HepG2 (cell line): ENCODE measurements at regions not wholly inside any gene's neighbourhood (a gene's known extent, or its start where the extent isn't known, plus 50 kb on each side); places are given as distances from the start of the nearest gene placed in this dataset.

Experiments
- CBFB ChIP-seq: sonication (generic); formaldehyde crosslinking; IDR thresholded peaks from 2 replicates; pipeline ENCODE4 v1.4.0; 2020; ENCODE audit warnings: missing genetic modification reagents
- RBFOX2 ChIP-seq: fragments of 200-400 bp; formaldehyde crosslinking; IDR thresholded peaks from 2 replicates; pipeline ENCODE4 v1.6.1; 2017; ENCODE audit warnings: low read depth, mild to moderate bottlenecking, low read length
- SKI ChIP-seq: fragments of 450-650 bp; IDR thresholded peaks from one replicate; pipeline ENCODE4 v1.6.1; 2018; ENCODE audit warnings: mild to moderate bottlenecking; ENCODE audit not compliant: partially characterized antibody
- SOX13 ChIP-seq, 3 experiments: fragments of 450-650 bp in 1 of 3; sonication (generic) in 1 of 3; formaldehyde crosslinking in 1 of 3; IDR thresholded peaks in 2 of 3; conservative IDR thresholded peaks in 1 of 3; 2 replicates each; pipeline versions ENCODE4 v1.5.0 to v1.6.1; 2016 to 2020; ENCODE audit warnings: antibody characterized with exemption in 1 of 3, mild to moderate bottlenecking in 1 of 3, missing compliant biosample characterization in 1 of 3, missing genetic modification reagents in 1 of 3, moderate library complexity in 1 of 3
- TFDP2 ChIP-seq: sonication (generic); formaldehyde crosslinking; IDR thresholded peaks from 2 replicates; pipeline ENCODE4 v1.4.0; 2020; ENCODE audit warnings: missing genetic modification reagents
- TIGD3 ChIP-seq: sonication (generic); formaldehyde crosslinking; IDR thresholded peaks from 2 replicates; pipeline ENCODE4 v1.5.1; 2020; ENCODE audit warnings: mild to moderate bottlenecking, missing genetic modification reagents, borderline replicate concordance
- ZNF121 ChIP-seq: sonication (generic); formaldehyde crosslinking; IDR thresholded peaks from 2 replicates; pipeline ENCODE4 v1.5.0; 2020; ENCODE audit warnings: mild to moderate bottlenecking, missing genetic modification reagents
- ZNF362 ChIP-seq: sonication (generic); formaldehyde crosslinking; IDR thresholded peaks from 2 replicates; pipeline ENCODE4 v1.4.0; 2020; ENCODE audit warnings: missing genetic modification reagents, mild to moderate bottlenecking, borderline replicate concordance
- ZSCAN12 ChIP-seq: sonication (generic); formaldehyde crosslinking; IDR thresholded peaks from 2 replicates; pipeline ENCODE4 v1.9.0; 2021; ENCODE audit warnings: mild to moderate bottlenecking, missing genetic modification reagents
- TF ChIP-seq, protein P1 (sequence below): sonication (generic); formaldehyde crosslinking; IDR thresholded peaks from 2 replicates; pipeline ENCODE4 v1.5.0; 2020; ENCODE audit warnings: mild to moderate bottlenecking, missing genetic modification reagents
- TF ChIP-seq, protein P2 (sequence below): sonication (generic); formaldehyde crosslinking; IDR thresholded peaks from 2 replicates; pipeline ENCODE4 v1.5.0; 2020; ENCODE audit warnings: mild to moderate bottlenecking, missing genetic modification reagents
- TF ChIP-seq, protein P3 (sequence below): sonication (generic); formaldehyde crosslinking; IDR thresholded peaks from 2 replicates; pipeline ENCODE4 v1.9.0; 2021; ENCODE audit warnings: missing genetic modification reagents, borderline replicate concordance

DNA sequence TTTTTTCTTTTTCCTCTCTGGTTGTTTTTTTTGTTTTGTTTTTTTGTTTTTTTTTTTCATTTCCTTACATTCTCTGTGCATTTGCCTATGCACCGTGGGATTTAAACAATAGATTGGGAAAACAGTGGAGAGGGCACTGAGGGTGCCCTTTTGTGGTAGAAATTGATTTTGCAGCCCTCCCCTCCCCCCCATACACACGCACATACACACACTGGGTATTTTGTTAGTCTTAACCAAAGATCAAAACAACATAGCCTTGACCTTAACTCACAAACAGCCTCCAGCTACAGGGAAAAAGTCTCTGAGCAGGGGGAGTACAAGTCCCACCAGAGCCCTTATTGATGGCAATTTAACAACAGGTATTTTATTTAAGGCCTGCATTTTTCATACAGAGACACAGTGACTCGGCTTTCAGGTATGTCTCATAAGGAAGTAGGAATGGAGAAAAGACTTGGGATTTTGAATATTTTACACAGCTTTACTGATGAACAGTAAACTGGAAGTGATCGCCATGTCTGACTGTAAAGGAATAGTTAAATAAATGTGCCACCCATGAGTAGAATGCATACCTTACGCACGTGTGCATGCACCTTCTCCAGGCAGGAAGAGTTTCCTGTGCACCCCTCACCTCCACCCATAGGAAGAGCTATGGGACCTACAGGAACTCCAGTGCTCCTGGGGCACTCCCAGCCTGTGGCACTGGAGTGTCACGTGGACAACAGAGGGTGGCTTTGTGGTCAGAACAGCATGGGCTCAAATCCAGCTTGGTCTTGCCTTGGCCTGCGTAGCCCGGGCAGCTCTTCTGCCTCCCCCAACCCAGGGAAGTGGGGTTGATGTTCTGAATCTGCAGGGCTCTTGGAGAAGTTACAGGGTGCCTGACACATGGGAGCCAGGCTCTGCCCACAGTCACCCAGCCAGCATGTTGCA is 266.4 kb downstream of the ANAPC1 start (continued):
- TF ChIP-seq, protein P1, sequence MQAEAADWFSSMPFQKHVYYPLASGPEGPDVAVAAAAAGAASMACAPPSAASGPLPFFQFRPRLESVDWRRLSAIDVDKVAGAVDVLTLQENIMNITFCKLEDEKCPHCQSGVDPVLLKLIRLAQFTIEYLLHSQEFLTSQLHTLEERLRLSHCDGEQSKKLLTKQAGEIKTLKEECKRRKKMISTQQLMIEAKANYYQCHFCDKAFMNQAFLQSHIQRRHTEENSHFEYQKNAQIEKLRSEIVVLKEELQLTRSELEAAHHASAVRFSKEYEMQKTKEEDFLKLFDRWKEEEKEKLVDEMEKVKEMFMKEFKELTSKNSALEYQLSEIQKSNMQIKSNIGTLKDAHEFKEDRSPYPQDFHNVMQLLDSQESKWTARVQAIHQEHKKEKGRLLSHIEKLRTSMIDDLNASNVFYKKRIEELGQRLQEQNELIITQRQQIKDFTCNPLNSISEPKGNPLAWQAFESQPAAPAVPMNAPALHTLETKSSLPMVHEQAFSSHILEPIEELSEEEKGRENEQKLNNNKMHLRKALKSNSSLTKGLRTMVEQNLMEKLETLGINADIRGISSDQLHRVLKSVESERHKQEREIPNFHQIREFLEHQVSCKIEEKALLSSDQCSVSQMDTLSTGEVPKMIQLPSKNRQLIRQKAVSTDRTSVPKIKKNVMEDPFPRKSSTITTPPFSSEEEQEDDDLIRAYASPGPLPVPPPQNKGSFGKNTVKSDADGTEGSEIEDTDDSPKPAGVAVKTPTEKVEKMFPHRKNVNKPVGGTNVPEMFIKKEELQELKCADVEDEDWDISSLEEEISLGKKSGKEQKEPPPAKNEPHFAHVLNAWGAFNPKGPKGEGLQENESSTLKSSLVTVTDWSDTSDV (CRISPR knock-in tag), result no peak
- TF ChIP-seq ZNF121 (CRISPR knock-in tag) (no peak), ZSCAN12 (no peak), SKI (peak; percentile 72), TIGD3 (CRISPR knock-in tag) (no peak), TFDP2 (CRISPR knock-in tag) (no peak), CBFB (CRISPR knock-in tag) (peak; percentile 60; the same call in 1 of the 2 replicates), RBFOX2 (no peak), SOX13 (IDR thresholded peaks at IDR 0.05) (peak; percentile 94), SOX13 (CRISPR knock-in tag; conservative IDR thresholded peaks at IDR 0.05 in 1 of 2, IDR thresholded peaks at IDR 0.05 in 1 of 2) (peak in 1 of 2 experiments; percentile 97; a peak in 2 of 4 replicates), ZNF362 (peak; percentile 79)
- TF ChIP-seq, protein P2, sequence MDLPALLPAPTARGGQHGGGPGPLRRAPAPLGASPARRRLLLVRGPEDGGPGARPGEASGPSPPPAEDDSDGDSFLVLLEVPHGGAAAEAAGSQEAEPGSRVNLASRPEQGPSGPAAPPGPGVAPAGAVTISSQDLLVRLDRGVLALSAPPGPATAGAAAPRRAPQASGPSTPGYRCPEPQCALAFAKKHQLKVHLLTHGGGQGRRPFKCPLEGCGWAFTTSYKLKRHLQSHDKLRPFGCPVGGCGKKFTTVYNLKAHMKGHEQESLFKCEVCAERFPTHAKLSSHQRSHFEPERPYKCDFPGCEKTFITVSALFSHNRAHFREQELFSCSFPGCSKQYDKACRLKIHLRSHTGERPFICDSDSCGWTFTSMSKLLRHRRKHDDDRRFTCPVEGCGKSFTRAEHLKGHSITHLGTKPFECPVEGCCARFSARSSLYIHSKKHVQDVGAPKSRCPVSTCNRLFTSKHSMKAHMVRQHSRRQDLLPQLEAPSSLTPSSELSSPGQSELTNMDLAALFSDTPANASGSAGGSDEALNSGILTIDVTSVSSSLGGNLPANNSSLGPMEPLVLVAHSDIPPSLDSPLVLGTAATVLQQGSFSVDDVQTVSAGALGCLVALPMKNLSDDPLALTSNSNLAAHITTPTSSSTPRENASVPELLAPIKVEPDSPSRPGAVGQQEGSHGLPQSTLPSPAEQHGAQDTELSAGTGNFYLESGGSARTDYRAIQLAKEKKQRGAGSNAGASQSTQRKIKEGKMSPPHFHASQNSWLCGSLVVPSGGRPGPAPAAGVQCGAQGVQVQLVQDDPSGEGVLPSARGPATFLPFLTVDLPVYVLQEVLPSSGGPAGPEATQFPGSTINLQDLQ (CRISPR knock-in tag), result 0 out of 2 replicates have a peak, but pooled peaks have one; percentile 67
- TF ChIP-seq, protein P3, sequence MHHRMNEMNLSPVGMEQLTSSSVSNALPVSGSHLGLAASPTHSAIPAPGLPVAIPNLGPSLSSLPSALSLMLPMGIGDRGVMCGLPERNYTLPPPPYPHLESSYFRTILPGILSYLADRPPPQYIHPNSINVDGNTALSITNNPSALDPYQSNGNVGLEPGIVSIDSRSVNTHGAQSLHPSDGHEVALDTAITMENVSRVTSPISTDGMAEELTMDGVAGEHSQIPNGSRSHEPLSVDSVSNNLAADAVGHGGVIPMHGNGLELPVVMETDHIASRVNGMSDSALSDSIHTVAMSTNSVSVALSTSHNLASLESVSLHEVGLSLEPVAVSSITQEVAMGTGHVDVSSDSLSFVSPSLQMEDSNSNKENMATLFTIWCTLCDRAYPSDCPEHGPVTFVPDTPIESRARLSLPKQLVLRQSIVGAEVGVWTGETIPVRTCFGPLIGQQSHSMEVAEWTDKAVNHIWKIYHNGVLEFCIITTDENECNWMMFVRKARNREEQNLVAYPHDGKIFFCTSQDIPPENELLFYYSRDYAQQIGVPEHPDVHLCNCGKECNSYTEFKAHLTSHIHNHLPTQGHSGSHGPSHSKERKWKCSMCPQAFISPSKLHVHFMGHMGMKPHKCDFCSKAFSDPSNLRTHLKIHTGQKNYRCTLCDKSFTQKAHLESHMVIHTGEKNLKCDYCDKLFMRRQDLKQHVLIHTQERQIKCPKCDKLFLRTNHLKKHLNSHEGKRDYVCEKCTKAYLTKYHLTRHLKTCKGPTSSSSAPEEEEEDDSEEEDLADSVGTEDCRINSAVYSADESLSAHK (CRISPR knock-in tag), result no peak
